Chondrocyte (in vitro differentiated cells): ENCODE measurements at regions not wholly inside any gene's neighbourhood (a gene's known extent, or its start where the extent isn't known, plus 50 kb on each side); places are given as distances from the start of the nearest gene placed in this dataset.

ENCODE experiments used
- DNase-seq: peaks from one replicate; pipeline ENCODE4 v3.0.0; 2021; ENCODE audit warnings: mixed read lengths, low spot score
- H3K27ac Mint-ChIP-seq: one replicate; pipeline ENCODE4 v1.8.0; 2021; ENCODE audit warnings: mild to moderate bottlenecking, moderate library complexity, mixed read lengths; ENCODE audit not compliant: unreplicated experiment
- H3K27me3 Mint-ChIP-seq: 2 replicates; pipeline ENCODE4 v1.8.0; 2021; ENCODE audit warnings: low read depth, mixed read lengths
- H3K36me3 Mint-ChIP-seq: 2 replicates; pipeline ENCODE4 v1.8.0; 2021; ENCODE audit warnings: low read depth, mixed read lengths
- H3K4me1 Mint-ChIP-seq: 2 replicates; pipeline ENCODE4 v1.8.0; 2021; ENCODE audit warnings: low read depth, mild to moderate bottlenecking, mixed read lengths
- H3K4me3 Mint-ChIP-seq: one replicate; pipeline ENCODE4 v1.8.0; 2021; ENCODE audit warnings: mild to moderate bottlenecking, moderate library complexity, mixed read lengths; ENCODE audit not compliant: unreplicated experiment
- H3K9me3 Mint-ChIP-seq: 2 replicates; pipeline ENCODE4 v1.8.0; 2021; ENCODE audit warnings: low read depth, mixed read lengths
- CTCF ChIP-seq: fragments of 200-600 bp; sonication (generic); IDR thresholded peaks from 2 replicates; pipeline ENCODE4 v1.5.0; 2021; ENCODE audit warnings: antibody characterized with exemption, mild to moderate bottlenecking, moderate library complexity

DNA sequence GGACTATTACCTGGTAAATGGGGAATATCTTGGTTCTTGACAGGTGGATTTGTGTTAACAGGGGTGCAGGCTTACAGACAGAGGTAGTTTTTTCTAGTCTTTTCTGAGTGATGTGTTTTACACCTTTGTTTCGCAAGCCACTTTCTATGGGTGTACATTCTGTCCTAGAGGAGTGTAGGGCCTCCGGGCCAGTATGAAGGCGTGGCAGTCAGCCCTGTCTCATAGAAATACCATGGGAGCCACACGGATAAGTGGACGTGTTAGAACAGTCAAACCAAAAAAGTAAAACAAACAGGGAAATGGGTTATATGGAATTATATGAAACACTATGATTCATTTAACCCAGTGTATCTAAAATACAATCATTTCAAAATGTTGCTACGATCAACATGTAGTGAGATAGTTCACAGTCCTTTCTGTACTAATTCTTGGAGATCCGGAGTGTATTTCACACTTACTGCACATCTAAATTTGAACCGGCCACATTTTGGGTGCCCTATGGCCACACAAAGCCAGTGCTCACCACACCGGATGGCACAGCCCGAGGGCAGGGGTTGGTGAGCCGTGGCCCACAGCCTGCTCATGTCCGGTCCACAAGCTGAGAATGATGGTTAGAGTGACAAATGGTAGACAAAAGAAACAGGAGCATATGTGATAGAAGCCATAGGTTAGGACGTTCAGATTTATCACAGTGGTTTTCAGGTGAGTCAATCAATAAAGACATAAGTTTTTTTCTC is 80.1 kb upstream of the IRX4 start:
- Mint-ChIP-seq H3K9me3 (no peaks in the 10 kb centered on the region), H3K4me3 (no peak overlapping the region), H3K27me3 (peaks cover 5% of the 10 kb centered on the region), H3K36me3 (no peaks in the 10 kb centered on the region), H3K4me1 (no peaks in the 10 kb centered on the region), H3K27ac (no peak overlapping the region)
- DNase-seq = no peak
- TF ChIP-seq CTCF = no peak

DNA sequence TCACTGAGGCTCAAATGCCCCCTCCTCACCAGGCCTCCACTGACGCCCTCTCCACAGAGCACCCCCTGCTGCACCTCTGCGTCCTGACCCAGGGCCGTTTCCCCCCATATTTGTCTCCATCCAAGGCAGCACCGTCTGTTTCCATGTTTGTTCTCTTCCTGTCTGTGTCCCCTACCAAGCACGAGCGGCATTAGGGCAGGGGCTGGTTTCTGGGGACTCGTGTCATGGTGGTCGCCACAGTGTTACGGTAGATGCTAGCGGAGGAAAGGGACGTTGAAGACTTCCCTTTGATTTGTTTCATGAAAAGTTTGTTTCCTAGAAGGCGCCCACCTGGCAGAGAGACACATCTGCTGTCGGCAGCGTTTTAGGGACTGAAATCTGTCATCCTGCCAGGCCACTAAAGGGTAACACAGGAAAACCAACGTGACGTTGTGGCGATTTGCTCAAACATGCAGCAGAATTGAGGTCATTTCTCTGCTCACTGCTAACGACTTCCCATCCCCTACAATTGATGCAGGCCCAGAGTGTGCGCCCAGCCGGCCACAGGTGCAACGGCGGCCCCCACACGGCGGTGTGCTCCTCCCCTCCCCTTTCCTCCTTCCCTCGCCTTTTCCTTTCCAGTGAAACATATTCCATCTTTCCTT is 79.3 kb upstream of the IRX4 start:
- Mint-ChIP-seq H3K4me3 (no peak overlapping the region), H3K27ac (no peak overlapping the region), H3K4me1 (no peaks in the 10 kb centered on the region), H3K36me3 (no peaks in the 10 kb centered on the region), H3K9me3 (no peaks in the 10 kb centered on the region), H3K27me3 (peaks cover 7% of the 10 kb centered on the region)
- no peak for DNase-seq
- TF ChIP-seq CTCF = no peak

DNA sequence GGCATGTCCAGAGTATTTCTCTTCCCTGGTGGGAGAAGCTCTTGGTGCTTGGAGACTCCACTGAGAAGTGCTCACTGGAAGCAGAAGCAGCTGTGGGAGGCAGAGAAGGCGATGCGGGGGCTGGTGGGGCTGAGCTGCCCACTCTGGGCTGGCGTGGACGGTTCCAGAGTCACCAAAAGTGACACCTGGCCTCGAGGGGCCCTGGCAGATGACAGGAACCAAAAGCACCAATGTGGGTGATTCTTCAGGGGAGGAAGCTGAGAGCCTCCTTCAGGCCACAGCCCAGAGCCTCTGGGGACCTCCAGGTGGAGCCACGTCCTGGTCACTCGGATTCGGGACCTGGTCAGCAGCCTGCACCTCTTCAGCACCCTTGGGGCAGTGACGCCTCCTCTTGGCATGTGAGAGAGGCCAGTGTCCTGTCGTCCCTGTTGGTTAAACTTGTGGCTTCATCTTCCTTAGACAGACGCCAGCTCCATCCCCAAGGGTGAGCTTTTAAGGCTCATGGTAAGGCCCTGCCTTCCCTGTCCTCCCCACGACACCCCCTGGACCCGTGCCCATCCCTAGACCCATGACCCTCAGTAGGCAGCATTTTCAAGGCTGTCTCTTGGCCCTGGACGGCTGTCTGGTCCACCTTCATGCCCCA is 78.7 kb upstream of the IRX4 start:
- Mint-ChIP-seq H3K27ac (no peak overlapping the region), H3K36me3 (no peaks in the 10 kb centered on the region), H3K4me3 (no peak overlapping the region), H3K27me3 (peaks cover 4% of the 10 kb centered on the region), H3K4me1 (no peaks in the 10 kb centered on the region), H3K9me3 (no peaks in the 10 kb centered on the region)
- no peak for DNase-seq
- no peak for TF ChIP-seq CTCF

DNA sequence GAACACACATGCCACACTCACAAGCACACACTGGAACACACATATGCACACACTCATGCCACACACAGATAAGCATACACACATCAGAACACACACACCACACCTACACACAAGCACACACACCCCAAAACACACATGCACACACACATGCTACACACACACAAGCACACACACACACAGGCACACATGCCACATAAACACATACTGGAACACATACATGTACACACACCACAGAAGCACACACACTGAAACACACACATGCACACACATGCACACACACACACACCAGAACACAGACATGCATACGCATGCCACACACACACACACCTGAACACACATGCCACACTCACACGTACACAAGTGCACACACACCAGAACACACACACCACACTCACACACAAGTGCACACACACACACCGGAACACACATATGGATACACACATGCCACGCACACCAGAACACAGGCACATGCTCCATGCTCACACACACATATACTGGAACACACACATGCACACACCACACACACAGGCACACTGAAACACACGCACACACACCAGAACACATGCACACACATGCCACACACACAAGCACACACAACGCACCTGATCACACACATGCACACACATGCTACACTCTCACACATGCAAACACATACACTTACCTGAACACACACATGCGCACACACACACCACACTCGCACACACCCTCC is 78.0 kb upstream of the IRX4 start:
- Mint-ChIP-seq H3K36me3 (no peaks in the 10 kb centered on the region), H3K27ac (no peak overlapping the region), H3K4me3 (no peak overlapping the region), H3K27me3 (peaks cover 4% of the 10 kb centered on the region), H3K4me1 (no peaks in the 10 kb centered on the region), H3K9me3 (no peaks in the 10 kb centered on the region)
- DNase-seq = no peak
- no peak for TF ChIP-seq CTCF
